HG03196 (cell line): ENCODE measurements at regions not wholly inside any gene's neighbourhood (a gene's known extent, or its start where the extent isn't known, plus 50 kb on each side); places are given as distances from the start of the nearest gene placed in this dataset.

Experiments
- ATAC-seq: cut with Tn5 transposase; IDR thresholded peaks from one replicate; pipeline ENCODE4 v1.9.1; 2021; ENCODE audit not compliant: unreplicated experiment

DNA sequence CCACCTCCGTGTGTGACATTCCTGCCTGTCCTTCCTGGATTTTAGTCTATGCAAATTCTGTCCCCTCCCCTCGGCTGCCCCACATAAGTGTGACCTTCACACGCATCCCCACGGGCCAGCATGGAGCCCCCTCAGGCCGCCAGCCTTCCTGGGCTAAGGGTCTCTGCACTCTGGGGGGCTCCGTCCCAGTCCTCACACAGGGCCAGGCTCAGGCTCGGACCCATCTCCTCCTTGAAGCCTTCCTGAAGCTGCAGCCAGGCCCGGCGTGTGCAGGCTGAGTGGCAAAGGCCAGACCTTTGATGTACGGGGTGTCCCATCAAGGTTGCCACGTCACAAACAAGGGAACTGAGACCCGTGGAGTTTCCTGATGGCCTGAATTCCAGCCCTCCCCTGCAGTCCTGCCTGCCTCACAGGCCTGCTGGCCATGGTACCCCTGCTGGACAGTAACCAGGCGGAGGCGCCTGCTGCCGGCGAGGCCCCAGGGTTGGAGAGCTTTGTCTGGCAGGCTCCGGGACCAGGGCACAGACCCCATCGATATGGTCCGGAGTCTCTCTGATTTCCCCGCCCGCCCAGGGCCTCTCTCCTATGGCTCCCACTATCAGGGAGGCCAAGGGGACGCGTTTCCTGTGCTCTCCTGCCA, 791.7 kb downstream of the BRD1 start:
- ATAC-seq: no peak

DNA sequence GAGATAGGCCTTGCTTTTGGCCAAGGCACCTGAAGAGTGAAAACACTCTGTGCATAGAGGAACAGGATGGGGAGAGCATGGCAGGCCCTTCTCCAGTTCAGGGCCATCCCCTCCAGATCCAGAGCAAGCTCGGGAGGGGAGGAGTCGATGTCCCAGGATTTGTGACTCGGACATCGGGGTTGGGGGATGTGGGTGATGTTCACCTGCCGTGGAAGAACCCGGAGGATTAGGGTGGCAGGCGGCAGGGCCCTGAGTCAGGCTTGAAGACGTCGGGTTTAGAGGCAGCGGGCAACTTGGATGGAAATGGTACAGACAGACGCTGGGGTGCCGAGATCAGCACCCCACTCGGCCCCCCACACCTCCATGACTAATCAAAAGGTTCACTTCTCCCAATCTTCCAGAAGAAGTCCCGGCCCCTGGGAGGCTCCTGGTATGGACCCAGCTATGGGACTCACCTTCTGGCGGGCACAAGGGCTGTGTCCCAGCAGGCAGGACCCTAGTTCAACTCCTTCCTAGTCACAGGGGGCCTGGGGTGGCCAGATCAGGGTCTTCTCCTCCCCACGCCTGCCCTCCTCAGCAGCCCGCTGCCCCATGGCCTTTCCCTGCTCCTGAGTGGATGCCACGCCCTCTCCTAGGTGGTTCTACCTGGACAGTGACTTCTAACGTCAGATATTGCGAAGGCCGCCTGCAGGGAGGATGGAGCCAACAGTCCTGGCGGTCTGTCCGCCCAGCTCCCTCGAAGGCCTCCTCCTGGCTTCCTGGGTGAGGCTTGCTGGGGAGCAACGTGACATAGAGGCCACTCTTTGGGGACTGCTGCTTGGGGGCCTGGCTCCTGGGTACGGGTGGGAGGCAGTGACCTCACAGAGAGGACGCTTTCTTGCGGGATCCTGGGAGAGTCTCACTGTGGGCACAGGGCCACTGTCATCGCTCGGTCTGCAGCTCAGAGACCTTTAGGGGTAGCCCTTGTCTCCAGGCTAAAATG, 792.5 kb downstream of the BRD1 start:
- ATAC-seq: no peak

DNA sequence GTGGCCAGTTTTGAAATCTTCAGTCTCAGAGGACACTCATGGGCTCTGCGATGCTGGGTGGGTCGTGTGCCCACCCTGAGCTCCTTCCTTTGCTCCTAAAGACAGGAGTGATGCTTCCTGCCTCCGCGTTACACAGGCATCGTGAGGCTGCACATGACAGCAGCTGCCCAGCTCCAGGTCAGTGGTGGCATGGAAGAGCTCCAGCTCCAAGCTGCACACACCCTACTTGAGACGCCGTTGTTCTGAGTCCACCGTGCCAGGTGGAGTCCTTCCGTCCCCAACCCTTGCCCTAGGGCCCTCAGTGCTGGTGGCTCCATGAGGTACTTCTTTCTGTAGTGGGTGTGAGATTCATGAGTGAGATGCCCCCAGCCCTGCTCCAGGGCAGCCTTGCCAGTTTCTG, 794.1 kb downstream of the BRD1 start:
- no peak for ATAC-seq

DNA sequence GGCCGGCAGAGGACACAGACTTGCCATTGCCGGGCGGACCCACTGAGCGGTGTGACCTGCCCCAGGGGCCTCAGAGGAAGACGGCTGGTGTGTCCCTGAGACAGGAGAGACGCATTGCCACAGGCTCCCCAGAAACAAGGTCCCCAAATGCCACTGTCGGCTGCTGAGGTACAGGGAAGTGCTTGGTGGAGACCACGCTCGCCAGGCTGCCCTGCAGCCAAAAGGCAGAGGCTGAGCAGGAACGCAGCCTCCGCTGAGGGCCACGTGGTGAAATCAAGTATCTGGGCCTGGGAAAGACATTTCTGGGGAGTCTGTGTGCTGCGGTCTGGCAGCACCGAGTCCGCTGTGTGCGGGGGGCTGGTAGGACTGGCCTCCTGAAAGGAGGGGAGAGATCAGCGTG, 794.9 kb downstream of the BRD1 start:
- ATAC-seq: no peak

DNA sequence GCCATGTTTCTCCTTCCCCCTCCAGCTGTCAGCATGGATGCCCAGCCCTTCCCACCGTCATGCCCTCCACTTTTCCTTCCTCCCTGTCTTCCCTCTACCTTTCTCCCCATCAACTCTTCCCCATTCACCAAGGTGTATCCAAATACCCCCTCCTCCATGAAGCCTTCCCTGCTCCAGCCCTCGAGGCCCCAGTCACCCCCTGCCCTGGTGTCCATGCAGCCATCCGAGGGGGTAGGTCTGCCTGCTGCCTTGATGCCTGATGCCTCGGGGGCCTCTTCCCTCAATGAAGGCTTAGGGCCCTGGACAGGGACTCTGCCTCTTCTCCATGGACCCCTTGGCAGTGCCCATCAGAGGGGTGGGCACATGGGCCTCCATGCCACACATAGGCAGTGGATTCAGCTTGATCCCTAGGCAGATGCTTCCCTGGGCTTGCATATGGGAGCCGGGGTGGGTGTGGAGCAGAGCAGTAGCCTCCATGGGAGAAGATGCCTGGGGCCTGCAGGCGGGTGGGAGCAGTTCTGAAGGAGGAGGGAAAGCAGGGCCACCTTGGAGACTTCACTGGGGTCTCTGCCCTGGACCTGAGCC, 795.8 kb downstream of the BRD1 start:
- no peak for ATAC-seq

DNA sequence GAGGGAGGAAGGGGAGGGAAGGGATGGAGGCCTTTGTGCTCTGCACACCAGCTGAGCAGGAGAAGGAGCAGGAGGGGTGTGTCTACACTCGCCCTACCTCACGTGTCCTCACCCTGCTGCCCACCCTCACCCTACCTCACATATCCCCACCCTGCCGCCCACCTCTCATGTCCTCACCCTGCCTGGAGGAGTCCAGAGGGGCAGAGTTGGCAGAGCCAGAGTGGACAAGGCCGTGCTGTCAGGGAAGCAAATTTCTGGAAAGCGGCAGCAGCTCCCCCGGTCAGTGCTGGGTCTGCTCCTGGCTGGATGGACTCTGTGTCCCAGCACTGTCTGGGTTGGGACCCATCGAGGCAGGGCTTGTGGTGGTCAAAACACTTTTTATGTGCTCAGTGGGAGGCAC, 799.6 kb downstream of the BRD1 start:
- ATAC-seq: no peak

DNA sequence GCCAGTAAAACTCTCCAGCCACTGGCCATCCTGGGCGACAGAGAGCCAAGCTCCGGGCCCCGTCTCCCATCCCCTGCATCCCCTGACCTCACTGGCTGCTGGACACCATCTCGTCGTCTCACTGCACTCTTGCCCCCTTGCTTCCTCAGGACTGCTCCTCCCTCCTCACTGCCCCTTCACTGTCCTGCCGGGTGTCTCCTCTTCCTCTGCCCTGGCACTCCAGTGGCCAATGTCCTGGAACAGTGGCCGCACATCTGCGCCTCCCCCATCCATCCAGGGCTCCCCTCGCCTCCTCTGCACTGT, 800.4 kb downstream of the BRD1 start:
- ATAC-seq: no peak

DNA sequence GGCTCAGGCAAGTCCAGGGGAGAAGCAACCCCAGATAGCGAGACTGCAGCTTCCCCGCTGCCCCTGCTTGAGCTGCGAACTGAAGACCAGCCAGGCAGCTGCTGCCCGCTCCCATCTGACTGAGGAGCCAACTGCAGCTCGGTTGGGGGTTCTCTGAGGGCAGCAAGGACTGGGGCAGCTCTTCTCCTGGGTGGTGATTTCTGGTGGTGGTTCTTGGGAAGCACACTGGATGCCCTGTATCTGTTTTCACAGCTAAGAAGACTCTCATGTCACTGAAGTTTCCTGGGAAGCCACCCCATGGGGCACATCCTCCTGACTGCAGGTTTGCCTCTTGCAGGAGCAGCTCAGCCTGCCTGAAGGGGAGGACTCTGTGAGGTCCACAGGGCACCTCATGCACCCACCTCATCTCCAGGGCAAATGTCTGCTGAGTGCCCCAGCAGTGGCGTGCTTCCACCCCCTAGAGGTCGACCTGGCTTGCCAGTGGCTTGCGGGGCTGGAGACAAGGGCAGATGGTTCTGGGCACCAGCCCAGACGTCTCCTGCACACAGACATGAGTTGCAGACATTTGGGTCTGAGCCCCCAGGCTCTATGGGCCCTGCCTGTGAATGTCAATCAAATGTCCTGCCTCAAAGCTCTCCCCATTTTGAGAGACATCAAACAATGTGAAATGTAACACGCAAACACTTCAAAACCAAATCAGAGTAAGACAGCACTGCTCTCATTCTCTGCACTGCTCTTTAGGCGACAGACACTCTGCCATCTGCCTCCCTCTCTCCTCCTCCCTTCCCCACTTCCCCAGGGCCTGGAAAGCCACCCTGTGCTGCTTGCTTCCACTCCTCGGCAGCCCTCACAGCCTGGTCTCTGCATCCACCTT, 800.9 kb downstream of the BRD1 start:
- ATAC-seq: no peak

DNA sequence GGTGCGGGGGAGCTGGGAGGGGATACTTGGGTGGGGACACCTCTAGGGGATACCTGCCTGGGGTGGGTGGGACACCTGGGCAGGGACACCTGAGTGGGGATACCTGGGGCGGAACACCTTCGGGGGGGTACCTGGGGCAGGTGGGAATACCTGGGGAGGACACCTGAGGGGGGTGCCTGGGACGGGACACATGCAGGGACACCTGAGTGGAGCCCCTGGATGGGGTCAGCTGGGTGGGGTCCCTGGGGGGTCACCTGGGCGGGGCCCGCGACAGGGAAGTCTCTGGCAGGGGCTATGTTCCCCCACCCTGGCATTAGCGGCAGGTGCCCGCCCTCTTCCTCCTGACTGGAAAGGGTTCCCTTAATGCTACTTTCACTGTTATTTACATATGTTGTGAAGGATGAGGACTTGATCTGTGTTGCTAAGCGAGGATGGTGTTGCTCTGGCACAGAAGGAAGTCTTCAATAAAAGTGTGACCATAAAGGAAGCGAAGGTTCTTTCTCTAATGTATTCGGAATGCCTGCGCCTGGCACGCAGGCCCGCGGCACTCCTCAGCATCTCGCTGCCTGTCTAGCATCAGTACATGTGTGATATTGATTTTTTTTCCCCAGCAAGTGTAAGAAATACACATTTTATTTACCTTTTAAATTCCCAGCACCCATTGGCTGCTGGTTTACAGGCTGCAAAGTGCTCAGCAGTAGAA, 801.7 kb downstream of the BRD1 start:
- ATAC-seq: no peak

DNA sequence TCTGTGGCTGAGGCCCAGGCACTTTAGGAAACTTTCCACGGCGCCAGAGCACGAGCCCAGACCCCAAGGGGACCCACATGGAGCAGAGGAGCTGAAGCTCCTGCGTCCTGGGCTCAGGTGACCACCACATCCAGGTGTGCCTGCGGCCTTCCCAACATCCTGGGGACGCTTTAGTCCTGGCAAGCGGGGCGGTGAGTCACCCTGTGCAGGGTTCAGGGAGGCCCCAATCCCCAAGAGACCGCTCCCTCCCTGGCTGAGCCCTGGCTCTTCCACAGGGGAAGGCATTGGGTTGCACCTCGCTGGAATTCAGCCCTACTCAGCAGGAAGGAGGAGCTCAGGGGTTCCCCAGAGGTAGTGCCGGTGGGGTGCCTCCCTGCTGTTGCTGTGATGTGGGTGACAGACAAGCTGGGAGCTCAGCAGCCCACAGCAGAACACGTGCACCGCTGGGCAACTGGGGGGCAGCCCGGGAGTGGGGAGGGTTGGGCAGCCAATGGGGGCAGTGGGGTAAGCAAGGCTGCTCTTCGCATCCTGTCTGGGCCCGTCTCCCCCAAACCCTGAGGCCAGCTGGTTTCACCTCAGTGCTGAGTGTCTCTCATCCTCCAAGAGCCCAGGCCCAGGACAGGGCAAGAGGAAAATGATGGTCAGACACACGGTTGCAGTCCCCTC, 802.8 kb downstream of the BRD1 start:
- ATAC-seq: no peak

DNA sequence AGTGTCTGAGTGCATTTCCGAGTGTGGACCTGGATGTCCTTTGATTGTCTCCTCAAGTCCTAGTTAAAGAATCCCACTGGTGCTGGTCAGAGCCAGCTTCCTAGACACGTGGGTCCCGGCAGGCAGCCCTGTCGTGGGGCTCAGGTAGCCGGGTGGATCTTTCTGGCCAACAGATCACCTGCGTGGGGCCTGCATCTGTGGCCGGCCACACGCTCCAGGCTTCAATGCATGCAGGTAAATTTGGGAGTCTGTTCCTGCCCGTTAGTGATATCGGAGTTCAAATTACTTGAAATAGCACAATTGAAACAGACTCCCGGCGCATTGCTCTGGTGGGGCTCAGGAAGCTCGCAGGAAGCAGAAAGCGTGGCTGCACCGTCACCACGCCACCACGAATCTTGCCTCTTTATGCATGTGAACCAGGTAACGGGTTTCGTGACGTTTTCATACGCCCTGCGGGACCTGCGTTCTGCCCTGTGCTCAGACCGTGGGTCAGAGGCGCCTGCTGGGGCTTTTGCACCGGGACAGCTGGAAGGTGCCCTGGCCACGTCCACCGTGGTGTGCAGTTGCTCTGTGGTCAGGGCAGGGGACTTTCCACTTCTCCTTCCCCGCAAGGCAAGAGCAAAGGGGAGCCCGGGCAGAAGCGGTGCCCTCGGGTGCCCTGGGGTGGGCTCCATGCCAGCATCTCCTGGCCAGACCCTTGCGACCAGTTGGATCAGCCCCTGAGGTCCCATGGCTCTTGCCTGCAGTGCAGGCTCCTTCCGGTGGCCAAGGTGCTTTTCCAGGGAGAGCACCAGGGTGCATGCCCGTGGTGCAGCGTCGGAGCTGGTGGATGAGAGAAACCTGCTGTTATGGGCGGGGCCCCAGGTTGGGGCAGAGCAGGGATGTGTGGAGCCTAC, 803.5 kb downstream of the BRD1 start:
- no peak for ATAC-seq

DNA sequence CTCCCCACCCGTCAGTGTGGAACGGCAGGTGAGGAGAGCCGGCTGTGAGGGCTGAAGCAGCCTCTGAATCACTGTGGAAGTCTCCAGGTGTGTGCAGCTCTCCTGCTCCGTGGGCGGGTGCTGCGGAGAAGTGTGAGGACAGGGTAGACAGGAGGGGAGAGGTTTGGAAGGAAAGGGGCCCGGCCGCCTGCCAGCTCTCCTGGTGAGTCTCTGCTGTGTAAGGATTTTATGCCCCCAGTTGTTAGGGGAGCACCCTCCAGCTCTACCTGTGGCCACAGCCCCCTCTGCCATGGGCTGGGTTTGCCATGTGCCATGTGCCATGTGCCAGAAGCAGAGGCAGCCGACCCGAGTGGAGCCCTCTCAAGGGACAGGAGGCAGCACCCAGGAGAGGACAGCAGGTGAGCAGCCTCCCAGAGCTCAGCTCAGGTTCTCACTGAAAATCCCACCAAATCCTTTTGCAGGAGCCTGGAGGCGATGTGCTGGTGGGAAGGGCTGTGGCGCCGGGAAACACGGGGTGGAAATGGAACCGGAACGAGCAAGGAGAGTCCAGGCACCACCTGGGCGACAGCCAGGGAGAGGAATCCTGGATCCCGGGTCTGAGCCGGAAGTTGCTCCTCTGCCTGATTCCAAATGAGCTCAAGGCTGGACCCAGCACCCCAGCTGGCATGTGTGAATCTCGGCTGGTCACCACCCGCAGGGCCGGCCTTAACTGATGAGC, 804.4 kb downstream of the BRD1 start:
- no peak for ATAC-seq

DNA sequence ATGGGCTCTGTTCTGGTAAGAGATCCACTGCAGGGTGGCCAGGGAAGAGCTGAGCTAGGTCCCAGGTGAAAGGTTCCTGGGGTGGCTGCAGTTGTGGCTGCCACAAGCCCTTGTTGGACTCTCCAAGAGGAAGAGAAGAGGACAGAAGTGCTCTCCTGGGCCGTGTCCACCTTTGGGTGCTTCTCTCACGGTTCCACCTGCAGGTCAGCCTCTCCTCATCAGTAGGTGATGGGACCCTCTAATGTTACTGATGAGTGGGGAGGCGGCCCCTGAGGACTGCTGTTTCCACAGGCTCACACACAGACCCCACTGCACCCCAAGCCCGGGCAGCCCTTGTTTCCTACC, 804.9 kb downstream of the BRD1 start:
- ATAC-seq: no peak

DNA sequence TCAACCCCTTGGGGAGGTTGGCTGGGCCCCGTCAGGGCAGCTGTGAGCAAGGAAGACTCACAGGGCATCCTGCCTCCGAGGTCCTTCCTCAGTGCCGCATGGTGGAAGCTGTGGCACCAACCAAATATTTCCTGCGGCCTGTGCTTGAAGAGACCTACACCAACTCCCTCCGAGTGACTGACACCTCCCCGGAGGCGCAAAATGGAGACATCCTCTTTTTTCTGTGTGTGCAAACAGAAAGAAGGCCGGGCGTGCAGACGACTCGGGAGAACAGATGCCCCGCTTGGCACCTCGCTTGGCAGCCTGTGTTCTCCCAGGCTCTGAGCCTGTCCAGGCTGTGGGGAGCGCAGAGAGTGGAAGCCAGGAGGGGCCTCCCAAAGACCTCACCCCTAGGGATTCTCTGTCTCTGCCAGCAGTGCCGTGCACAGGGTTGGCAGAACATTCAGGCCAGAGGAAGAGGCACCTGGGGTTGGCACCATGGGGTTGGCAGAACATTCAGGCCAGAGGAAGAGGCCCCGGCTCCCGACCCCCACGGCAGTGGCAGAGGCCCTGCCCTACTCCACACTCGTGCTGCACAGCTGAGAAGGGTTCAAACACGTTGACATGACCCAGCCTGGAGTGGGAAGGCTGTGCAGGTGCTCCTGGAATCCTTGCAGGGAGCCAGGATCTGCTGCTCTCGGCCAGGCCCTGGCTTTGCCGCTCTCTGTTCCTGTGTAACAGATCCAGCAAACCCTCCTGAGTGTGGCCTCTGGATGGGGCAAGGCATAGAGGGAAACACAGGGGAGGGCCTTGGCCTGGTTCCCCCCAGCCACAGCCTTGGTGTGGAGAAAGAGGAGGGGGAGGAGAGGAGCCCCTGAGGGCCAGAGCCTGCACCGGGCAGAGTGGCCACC, 805.5 kb downstream of the BRD1 start:
- no peak for ATAC-seq

DNA sequence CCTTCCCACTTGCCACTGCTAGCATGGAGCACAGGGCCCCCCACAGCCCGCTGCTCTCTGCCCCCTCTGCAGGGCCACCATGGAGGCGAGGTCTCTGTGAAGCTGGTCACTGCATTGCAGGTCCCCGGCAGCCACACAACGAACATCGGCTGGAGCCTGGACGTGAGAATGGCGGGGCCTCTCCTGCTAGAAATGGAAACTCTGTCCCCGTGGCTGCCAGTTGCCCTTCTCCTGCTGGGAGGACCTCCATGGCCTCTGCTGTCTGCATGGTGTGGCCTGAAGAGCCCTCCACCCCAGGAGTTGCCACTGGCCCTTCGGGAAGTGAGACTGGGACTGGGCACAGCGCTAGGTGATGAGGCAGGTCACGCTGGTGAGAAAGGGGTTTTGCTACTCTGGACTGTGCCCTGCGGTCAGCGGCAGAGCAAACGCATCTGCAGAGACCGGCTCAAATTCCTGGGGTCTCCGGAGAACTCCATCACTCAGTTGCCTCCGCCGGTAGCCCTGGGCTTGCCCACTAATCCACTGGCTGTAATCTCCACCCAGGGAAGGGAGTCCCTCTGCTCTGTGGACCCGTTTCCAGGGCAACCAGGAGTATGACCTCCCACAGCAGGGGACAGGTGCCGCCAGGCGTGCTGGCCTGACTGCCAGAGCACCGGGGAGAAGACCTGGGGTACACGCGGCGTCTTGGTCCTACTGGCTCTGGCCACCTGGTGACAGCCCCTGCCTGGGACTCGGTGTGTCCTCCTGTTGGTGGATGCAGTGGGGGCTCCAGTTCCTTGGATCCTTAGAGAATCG, 806.3 kb downstream of the BRD1 start:
- ATAC-seq: no peak

DNA sequence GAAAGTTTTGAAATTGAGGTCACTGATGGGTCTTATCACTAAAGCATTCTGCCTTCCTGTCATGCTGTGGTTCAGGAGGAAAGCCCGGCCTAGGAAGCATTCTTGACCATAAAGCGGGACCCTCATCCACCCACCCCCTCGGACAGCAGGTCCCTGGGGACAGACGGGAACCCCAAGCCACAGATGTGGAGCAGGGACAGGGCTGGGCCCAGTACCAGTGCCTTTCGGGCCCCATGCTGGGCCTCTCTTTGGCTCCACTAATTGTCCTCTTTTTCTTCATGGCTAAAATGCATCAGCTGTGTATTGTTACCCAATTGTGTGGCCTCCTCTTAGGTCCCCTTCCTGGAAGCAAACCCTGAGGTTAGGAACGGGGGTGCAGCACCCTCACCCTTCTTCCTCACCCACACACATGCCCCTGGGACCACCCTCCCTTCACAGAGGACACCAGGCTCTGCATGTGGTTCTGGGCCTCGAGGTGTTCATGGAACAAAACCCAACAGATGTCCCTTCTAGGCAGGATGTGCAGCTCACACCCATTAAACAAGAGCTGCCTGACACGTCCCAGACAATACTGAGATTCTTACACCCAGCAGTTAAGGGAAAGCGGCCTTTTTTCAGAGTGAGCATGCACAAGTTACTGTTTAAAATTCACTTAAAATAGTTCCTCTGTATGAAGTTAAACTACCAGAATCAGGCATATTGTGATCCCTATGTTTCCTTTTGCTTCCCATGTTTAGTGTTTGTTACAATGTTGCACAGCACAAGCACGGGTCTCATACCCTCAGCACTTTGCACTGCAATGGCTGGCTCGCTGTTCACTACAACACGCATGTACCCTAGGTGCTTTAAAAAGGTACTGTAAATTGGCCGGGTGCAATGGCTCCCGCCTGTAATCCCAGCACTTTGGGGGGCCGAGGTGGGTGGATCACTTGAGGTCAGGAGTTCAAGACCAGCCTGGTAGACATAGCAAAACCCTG, 807.6 kb downstream of the BRD1 start:
- ATAC-seq: no peak
